Type B pancreatic cell (in vitro differentiated cells): ENCODE measurements at regions not wholly inside any gene's neighbourhood (a gene's known extent, or its start where the extent isn't known, plus 50 kb on each side); places are given as distances from the start of the nearest gene placed in this dataset.
"Not testable (repeated sequence)": the region's sequence is repeated elsewhere in the genome, so short reads cannot be mapped to it uniquely, and the experiment has no call there.

Experiments used
- DNase-seq: peaks from one replicate; pipeline ENCODE4 v3.0.0; 2021; ENCODE audit warnings: mixed read lengths; ENCODE audit not compliant: unreplicated experiment; ENCODE audit errors: extremely low spot score
- H3K27ac Mint-ChIP-seq: 2 replicates; pipeline ENCODE4 v1.8.0; 2021; ENCODE audit warnings: mild to moderate bottlenecking, mixed read lengths
- H3K27me3 Mint-ChIP-seq: 2 replicates; pipeline ENCODE4 v1.8.0; 2021; ENCODE audit warnings: mixed read lengths
- H3K36me3 Mint-ChIP-seq: 2 replicates; pipeline ENCODE4 v1.8.0; 2021; ENCODE audit warnings: mixed read lengths
- H3K4me1 Mint-ChIP-seq: one replicate; pipeline ENCODE4 v1.8.0; 2021; ENCODE audit warnings: mixed read lengths; ENCODE audit not compliant: unreplicated experiment
- H3K4me3 Mint-ChIP-seq: 2 replicates; pipeline ENCODE4 v1.8.0; 2021; ENCODE audit warnings: mild to moderate bottlenecking, mixed read lengths
- H3K9me3 Mint-ChIP-seq: 2 replicates; pipeline ENCODE4 v1.8.0; 2021; ENCODE audit warnings: mixed read lengths
- TF ChIP-seq, protein P1 (sequence below): fragments of 200-600 bp; sonication (generic); conservative IDR thresholded peaks from 2 replicates; pipeline ENCODE4 v1.5.0; 2021; ENCODE audit warnings: antibody characterized with exemption, mild to moderate bottlenecking

DNA sequence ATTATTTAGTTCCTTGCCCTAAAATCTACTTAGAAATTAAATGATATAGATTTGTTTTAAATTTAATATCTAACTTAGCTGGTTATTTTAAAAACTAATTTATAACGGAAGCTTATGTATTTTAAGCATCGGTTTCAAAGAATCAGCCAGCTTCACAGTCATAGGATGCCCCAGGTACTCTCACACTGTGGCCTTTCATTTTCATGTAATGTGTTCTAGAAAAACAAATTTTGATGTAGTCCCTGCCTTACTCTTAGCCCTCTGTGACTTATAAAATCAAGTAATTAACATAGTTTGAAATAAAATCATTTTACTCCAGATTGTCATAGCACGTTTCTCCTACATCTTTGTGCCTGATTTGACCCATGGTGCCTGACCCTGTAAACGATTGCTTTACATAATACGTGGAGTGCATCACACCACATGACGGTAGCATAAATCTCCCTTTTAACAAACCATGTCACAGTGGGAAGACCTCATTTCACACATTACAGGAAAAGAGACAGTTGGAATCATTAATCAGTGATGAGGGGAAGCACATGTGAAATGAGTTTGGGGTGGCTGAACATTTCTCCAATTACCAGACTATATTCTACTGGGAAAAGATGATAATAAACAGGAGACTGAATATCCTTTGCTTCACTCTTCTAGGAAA, 731.5 kb upstream of the CDH9 start:
- no peaks in the 10 kb centered on the region for H3K4me1 Mint-ChIP-seq
- no peak overlapping the region for H3K27ac Mint-ChIP-seq
- no peak for DNase-seq
- no peaks in the 10 kb centered on the region for H3K36me3 Mint-ChIP-seq
- no peaks in the 10 kb centered on the region for H3K27me3 Mint-ChIP-seq
- no peak overlapping the region for H3K4me3 Mint-ChIP-seq
- H3K9me3 Mint-ChIP-seq = no peaks in the 10 kb centered on the region
- TF ChIP-seq, protein P1, sequence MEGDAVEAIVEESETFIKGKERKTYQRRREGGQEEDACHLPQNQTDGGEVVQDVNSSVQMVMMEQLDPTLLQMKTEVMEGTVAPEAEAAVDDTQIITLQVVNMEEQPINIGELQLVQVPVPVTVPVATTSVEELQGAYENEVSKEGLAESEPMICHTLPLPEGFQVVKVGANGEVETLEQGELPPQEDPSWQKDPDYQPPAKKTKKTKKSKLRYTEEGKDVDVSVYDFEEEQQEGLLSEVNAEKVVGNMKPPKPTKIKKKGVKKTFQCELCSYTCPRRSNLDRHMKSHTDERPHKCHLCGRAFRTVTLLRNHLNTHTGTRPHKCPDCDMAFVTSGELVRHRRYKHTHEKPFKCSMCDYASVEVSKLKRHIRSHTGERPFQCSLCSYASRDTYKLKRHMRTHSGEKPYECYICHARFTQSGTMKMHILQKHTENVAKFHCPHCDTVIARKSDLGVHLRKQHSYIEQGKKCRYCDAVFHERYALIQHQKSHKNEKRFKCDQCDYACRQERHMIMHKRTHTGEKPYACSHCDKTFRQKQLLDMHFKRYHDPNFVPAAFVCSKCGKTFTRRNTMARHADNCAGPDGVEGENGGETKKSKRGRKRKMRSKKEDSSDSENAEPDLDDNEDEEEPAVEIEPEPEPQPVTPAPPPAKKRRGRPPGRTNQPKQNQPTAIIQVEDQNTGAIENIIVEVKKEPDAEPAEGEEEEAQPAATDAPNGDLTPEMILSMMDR = no peak

DNA sequence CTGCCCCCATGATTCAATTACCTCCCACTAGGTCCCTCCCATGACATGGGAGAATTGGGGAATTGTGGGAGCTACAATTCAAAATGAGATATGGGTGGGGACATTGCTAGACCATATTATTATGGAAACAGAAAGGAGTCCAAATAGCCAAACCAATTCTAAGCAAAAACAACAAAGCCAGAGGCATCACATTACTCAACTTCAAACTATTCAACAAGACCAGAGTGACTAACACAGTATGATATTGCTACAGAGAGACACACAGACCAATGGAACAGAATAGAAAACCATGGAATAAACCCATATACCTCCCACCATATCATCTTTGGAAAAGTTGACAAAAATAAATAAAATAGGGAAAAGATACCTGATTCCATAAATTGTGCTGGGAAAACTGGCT, 710.5 kb upstream of the CDH9 start:
- Mint-ChIP-seq H3K9me3 (peaks cover 5% of the 10 kb centered on the region), H3K27me3 (no peaks in the 10 kb centered on the region), H3K36me3 (no peaks in the 10 kb centered on the region), H3K27ac (no peak overlapping the region), H3K4me3 (no peak overlapping the region), H3K4me1 (no peaks in the 10 kb centered on the region)
- TF ChIP-seq, protein P1 = no peak
- DNase-seq = no peak

DNA sequence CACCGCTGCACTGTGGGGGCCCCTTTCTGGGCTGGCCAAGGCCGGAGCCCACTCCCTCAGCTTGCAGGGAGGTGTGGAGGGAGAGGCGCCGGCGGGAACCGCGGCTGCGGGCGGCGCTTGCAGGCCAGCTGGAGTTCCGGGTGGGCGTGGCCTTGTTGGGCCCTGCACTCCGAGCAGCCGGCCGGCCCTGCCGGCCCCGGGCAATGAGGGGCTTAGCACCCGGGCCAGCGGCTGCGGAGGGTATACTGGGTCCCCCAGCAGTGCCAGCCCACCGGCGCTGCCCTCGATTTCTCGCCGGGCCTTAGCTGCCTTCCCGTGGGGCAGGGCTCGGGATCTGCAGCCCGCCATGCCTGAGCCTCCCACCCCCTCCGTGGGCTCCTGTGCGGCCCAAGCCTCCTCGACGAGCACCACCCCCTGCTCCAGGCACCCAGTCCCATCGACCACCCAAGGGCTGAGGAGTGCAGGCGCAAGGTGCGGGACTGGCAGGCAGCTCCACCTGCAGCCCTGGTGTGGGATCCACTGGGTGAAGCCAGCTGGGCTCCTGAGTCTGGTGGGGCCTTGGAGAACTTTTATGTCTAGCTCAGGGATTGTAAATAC, 705.1 kb upstream of the CDH9 start:
- H3K27ac Mint-ChIP-seq, H3K36me3 Mint-ChIP-seq, H3K9me3 Mint-ChIP-seq, H3K4me1 Mint-ChIP-seq, H3K4me3 Mint-ChIP-seq, DNase-seq, H3K27me3 Mint-ChIP-seq: not testable (repeated sequence)

DNA sequence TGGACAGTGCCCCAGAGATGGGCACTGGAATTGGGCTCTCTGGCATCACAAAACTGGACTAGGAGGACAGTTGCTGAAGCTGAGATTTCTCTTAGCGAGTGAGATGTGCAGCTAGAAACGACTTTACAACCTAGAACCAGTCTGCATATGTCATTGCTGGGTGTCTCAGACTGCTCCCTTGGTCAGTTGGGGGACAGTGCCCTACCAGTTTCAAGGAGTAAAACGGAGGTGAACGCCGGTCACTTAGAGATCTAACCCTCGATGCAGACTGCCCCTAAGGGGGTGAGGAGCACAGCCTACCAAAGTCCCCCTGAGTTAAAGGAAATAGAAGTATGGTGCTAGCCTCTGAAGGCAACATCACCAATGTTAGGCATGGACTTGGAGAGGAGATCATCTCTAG, 704.4 kb upstream of the CDH9 start:
- TF ChIP-seq, protein P1 = no peak
- no peak overlapping the region for H3K27ac Mint-ChIP-seq
- H3K27me3 Mint-ChIP-seq = no peaks in the 10 kb centered on the region
- peaks cover 5% of the 10 kb centered on the region for H3K9me3 Mint-ChIP-seq
- H3K4me3 Mint-ChIP-seq = no peak overlapping the region
- no peaks in the 10 kb centered on the region for H3K36me3 Mint-ChIP-seq
- DNase-seq = no peak
- no peaks in the 10 kb centered on the region for H3K4me1 Mint-ChIP-seq

DNA sequence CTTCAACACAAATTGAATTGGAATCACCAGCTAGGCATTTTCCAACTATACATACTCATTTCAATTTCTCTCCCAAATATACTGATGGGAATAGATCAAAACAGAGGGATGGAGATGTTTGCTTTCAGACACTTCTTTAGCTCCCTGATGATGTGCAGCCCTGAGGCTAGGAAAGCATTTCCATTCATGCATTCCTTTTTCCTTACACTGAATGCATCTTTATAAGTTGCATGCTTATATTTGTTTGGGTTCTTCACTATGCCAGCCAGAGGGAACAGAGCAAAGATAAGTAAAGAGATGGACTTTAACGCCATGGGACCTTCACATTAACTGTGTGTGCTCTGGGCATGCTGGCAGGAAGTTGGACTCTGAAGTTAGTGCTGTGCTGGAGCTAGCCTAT, 696.5 kb upstream of the CDH9 start:
- Mint-ChIP-seq H3K27ac (no peak overlapping the region), H3K36me3 (no peaks in the 10 kb centered on the region), H3K9me3 (no peaks in the 10 kb centered on the region), H3K27me3 (no peaks in the 10 kb centered on the region), H3K4me3 (no peak overlapping the region), H3K4me1 (no peaks in the 10 kb centered on the region)
- DNase-seq = no peak
- TF ChIP-seq, protein P1 = no peak

DNA sequence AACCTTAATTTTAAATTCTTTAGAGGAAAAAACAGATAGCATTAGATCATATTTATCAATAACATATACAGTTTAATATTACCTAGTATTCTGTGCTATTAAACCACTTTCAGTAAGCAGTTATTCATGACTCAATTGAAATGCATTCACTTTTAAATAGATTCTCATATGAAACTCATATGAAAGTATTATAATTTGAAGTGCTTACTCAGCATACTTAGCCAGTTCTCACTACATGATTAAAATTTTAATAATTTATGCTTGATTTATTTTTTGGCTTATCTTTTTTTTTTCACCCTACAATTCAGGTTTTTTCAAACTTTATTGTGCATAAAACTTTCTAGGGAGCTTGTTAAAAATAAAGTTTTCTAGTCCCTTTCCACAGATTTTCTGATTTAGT, 694.9 kb upstream of the CDH9 start:
- Mint-ChIP-seq H3K9me3 (no peaks in the 10 kb centered on the region), H3K27me3 (no peaks in the 10 kb centered on the region), H3K27ac (no peak overlapping the region), H3K4me3 (no peak overlapping the region), H3K4me1 (no peaks in the 10 kb centered on the region), H3K36me3 (no peaks in the 10 kb centered on the region)
- TF ChIP-seq, protein P1 = no peak
- DNase-seq = no peak
